Vagina (tissue), 2 donors: ENCODE measurements at regions not wholly inside any gene's neighbourhood (a gene's known extent, or its start where the extent isn't known, plus 50 kb on each side); places are given as distances from the start of the nearest gene placed in this dataset.

Experiments
- CTCF ChIP-seq, 3 experiments: fragments of 450-650 bp in 2 of 3; fragments of 200-600 bp in 1 of 3; sonication (generic) in 1 of 3; IDR thresholded peaks; one replicate each; pipeline ENCODE4 v1.5.1; 2017 to 2019; ENCODE audit warnings: antibody characterized with exemption in 3 of 3, mild to moderate bottlenecking in 2 of 3, moderate library complexity in 2 of 3
- POLR2A ChIP-seq, 2 donors: fragments of 450-650 bp; IDR thresholded peaks; one replicate each; pipeline ENCODE4 v1.6.1; 2017; ENCODE audit warnings: antibody characterized with exemption in 2 of 2, mild to moderate bottlenecking in 2 of 2, moderate library complexity in 2 of 2
- POLR2AphosphoS5 ChIP-seq, 2 donors: sonication (generic); formaldehyde crosslinking; IDR thresholded peaks; one replicate each; pipeline ENCODE4 v1.9.0; 2017; ENCODE audit warnings: antibody characterized with exemption in 2 of 2, mild to moderate bottlenecking in 2 of 2, low read depth in 1 of 2; ENCODE audit not compliant: insufficient read depth in 1 of 2

- TF ChIP-seq CTCF (IDR thresholded peaks at IDR 0.05) (no peak), POLR2A (IDR thresholded peaks at IDR 0.05) (no peak), POLR2AphosphoS5 (IDR thresholded peaks at IDR 0.05; ENCODE audit: insufficient read depth in 1 of 2, low read depth in 1 of 2) (no peak)
These were observed 279.6 kb downstream of the TXNL1 start for GRCh38 chr18:56358608-56359280.
